B cell (primary cell): ENCODE measurements at regions not wholly inside any gene's neighbourhood (a gene's known extent, or its start where the extent isn't known, plus 50 kb on each side); places are given as distances from the start of the nearest gene placed in this dataset.

ENCODE experiments used
- EZH2 ChIP-seq: IDR thresholded peaks from 2 replicates; pipeline ENCODE4 v1.6.1; 2012; ENCODE audit warnings: borderline replicate concordance, low read depth, mild to moderate bottlenecking, moderate library complexity, low read length; ENCODE audit not compliant: insufficient read depth, poor library complexity, severe bottlenecking
- TF ChIP-seq, protein P1 (sequence below): fragments of 200-600 bp; IDR thresholded peaks from one replicate; pipeline ENCODE4 v1.8.0; 2022; ENCODE audit warnings: antibody characterized with exemption, mild to moderate bottlenecking

DNA sequence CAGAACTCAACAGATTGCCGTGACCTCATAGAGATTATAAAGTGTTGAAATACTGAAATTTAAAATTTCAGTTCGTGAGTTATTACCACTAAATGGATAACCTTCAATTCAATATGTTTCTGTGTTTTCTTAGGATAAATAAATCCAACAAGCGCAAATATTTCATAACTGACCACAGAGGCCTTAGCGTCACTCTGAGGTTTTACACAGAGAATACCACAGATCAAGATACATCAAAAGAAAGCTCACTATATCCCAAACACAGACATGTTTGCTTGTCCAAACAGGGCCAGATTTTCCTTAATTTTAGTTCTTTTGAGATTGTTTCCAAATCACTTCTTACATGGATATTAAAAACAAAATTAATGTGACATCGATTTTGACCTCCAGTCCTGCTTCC, 235.8 kb downstream of the EFNB2 start:
- TF ChIP-seq, protein P1, sequence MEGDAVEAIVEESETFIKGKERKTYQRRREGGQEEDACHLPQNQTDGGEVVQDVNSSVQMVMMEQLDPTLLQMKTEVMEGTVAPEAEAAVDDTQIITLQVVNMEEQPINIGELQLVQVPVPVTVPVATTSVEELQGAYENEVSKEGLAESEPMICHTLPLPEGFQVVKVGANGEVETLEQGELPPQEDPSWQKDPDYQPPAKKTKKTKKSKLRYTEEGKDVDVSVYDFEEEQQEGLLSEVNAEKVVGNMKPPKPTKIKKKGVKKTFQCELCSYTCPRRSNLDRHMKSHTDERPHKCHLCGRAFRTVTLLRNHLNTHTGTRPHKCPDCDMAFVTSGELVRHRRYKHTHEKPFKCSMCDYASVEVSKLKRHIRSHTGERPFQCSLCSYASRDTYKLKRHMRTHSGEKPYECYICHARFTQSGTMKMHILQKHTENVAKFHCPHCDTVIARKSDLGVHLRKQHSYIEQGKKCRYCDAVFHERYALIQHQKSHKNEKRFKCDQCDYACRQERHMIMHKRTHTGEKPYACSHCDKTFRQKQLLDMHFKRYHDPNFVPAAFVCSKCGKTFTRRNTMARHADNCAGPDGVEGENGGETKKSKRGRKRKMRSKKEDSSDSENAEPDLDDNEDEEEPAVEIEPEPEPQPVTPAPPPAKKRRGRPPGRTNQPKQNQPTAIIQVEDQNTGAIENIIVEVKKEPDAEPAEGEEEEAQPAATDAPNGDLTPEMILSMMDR: no peak
- no peak for TF ChIP-seq EZH2
